Upper lobe of left lung (tissue), 6 donors: ENCODE measurements at regions not wholly inside any gene's neighbourhood (a gene's known extent, or its start where the extent isn't known, plus 50 kb on each side); places are given as distances from the start of the nearest gene placed in this dataset.
"Not testable (repeated sequence)": the region's sequence is repeated elsewhere in the genome, so short reads cannot be mapped to it uniquely, and the experiment has no call there.

Experiments
- ATAC-seq, 2 donors: fragments of 200-7000 bp; cut with Tn5 transposase; one replicate each; pipeline ENCODE4 v1.9.1; 2022; ENCODE audit warnings: mild to moderate bottlenecking in 2 of 2, moderate library complexity in 2 of 2; ENCODE audit not compliant: low FRiP score in 2 of 2
- DNase-seq, 2 donors: peaks; one replicate each; pipeline ENCODE4 v3.0.0-alpha.2; 2019 to 2020
- H3K27ac ChIP-seq, 4 donors: fragments of 200-600 bp; sonication (generic); one replicate each; pipeline ENCODE4 v1.5.1; 2016 to 2019
- H3K27me3 ChIP-seq, 4 donors: fragments of 200-600 bp; sonication (generic); one replicate each; pipeline ENCODE4 v1.5.1; 2017 to 2019
- H3K36me3 ChIP-seq, 4 donors: fragments of 200-600 bp; sonication (generic); one replicate each; pipeline ENCODE4 v1.5.1; 2016 to 2019
- H3K4me1 ChIP-seq, 4 donors: fragments of 200-600 bp; sonication (generic); one replicate each; pipeline ENCODE4 v1.5.1; 2018 to 2019
- H3K4me3 ChIP-seq, 4 donors: fragments of 200-600 bp; sonication (generic); one replicate each; pipeline ENCODE4 v1.5.1; 2017 to 2019; ENCODE audit warnings: mild to moderate bottlenecking in 2 of 4, moderate library complexity in 1 of 4
- H3K9me3 ChIP-seq, 4 donors: fragments of 200-600 bp; sonication (generic); one replicate each; pipeline ENCODE4 v1.5.1; 2018 to 2019
- EP300 ChIP-seq, 4 donors: sonication (generic); formaldehyde crosslinking; IDR thresholded peaks; one replicate each; pipeline ENCODE4 v1.5.1; 2017; ENCODE audit warnings: antibody characterized with exemption in 4 of 4, control low read depth in 2 of 4
- POLR2A ChIP-seq, 4 donors: fragments of 450-650 bp; IDR thresholded peaks; one replicate each; pipeline ENCODE4 v1.5.1; 2016 to 2017; ENCODE audit warnings: antibody characterized with exemption in 4 of 4, mild to moderate bottlenecking in 2 of 4
- POLR2AphosphoS5 ChIP-seq, 2 donors: sonication (generic); formaldehyde crosslinking; IDR thresholded peaks; one replicate each; pipeline ENCODE4 v1.5.1; 2017; ENCODE audit warnings: antibody characterized with exemption in 2 of 2
- WGBS, 2 donors: methylation state at CpG; one replicate each; pipeline ENCODE4 v1.1.5; 2017 to 2018; 5-methylcytosine and 5-hydroxymethylcytosine counted together
- TF ChIP-seq, protein P1 (sequence below), 6 experiments: fragments of 450-650 bp in 4 of 6; fragments of 200-600 bp in 2 of 6; sonication (generic) in 2 of 6; IDR thresholded peaks; one replicate each; pipeline ENCODE4 v1.5.1; 2016 to 2019; ENCODE audit warnings: antibody characterized with exemption in 6 of 6
- donor health status: DM: no; HTN: no; CAD: no; lungs with moderate emphysema.
- donor health status: DM: no; HTN: yes; CAD: no; lungs with severe emphysema.

DNA sequence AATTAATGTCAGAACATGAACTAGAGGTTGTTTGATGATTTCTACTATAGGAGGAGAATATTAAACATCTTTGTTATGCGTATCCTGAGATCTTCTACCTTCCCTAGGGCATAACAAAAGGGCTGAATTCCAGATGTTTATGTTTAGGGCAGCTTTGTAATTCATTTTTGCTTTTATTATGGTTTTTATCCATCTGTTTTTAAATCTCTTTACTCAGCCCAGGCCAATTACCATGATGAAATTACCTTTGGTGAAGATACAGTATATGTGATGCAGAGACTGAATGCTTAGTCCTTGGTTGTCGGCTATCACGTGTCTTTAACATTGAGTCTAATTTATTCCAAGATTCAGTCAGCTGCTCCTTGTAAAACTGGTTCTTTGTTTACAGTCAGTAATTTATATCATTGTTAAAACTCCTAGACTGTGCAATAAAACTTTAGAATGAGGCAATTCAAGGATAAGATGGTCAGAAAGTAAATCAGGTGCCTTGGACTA lies 176.9 kb downstream of the CTH start:
- TF ChIP-seq EP300 (IDR thresholded peaks at IDR 0.05) (no peak), POLR2A (IDR thresholded peaks at IDR 0.05) (no peak), POLR2AphosphoS5 (IDR thresholded peaks at IDR 0.05) (no peak)
- TF ChIP-seq, protein P1, sequence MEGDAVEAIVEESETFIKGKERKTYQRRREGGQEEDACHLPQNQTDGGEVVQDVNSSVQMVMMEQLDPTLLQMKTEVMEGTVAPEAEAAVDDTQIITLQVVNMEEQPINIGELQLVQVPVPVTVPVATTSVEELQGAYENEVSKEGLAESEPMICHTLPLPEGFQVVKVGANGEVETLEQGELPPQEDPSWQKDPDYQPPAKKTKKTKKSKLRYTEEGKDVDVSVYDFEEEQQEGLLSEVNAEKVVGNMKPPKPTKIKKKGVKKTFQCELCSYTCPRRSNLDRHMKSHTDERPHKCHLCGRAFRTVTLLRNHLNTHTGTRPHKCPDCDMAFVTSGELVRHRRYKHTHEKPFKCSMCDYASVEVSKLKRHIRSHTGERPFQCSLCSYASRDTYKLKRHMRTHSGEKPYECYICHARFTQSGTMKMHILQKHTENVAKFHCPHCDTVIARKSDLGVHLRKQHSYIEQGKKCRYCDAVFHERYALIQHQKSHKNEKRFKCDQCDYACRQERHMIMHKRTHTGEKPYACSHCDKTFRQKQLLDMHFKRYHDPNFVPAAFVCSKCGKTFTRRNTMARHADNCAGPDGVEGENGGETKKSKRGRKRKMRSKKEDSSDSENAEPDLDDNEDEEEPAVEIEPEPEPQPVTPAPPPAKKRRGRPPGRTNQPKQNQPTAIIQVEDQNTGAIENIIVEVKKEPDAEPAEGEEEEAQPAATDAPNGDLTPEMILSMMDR (IDR thresholded peaks at IDR 0.05) = no peak
- H3K27me3 ChIP-seq = no peaks in the 10 kb centered on the region
- no peak overlapping the region for H3K4me3 ChIP-seq
- DNase-seq (no peak), ATAC-seq (no peak)
- H3K4me1 ChIP-seq = no peaks in the 10 kb centered on the region
- WGBS, 2 donors = 75 to 87% methylated on average over 3 of the region's 3 CpGs
- H3K9me3 ChIP-seq = no peaks in the 10 kb centered on the region
- no peak overlapping the region for H3K27ac ChIP-seq
- no peaks in the 10 kb centered on the region for H3K36me3 ChIP-seq

- H3K27me3 ChIP-seq, DNase-seq, H3K27ac ChIP-seq, H3K9me3 ChIP-seq, H3K36me3 ChIP-seq, H3K4me3 ChIP-seq, H3K4me1 ChIP-seq, ATAC-seq: not testable (repeated sequence)
- 58 to 73% methylated on average over 3 of the region's 3 CpGs for WGBS, 2 donors
Observed at GRCh38 chr1:70593551-70593950, 182.5 kb downstream of the CTH start.

DNA sequence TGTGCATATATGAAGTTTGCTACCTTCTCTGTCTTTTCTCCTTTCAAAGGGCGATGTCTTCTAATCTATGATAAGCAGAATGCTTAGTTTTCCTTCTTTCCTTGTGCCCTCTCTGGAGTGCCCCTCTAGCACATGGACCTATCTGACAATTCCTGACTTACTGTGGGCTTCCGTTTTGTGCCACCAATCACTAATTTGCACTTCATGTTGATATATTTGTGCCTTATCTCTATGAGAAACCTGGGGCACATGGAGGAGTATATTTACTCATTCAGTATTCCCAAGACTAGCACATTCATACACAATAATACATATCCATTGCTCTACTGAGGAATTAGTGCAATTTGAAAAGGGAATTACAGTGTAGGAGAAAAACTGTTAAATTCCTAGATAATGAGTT lies 197.7 kb downstream of the CTH start:
- 78 to 88% methylated on average over 2 of the region's 2 CpGs for WGBS, 2 donors
- Histone ChIP-seq H3K4me3 (no peak overlapping the region), H3K36me3 (no peaks in the 10 kb centered on the region), H3K27me3 (no peaks in the 10 kb centered on the region), H3K27ac (no peak overlapping the region), H3K4me1 (no peaks in the 10 kb centered on the region), H3K9me3 (no peaks in the 10 kb centered on the region)
- ATAC-seq (no peak), DNase-seq (no peak)
- TF ChIP-seq, protein P1 (IDR thresholded peaks at IDR 0.05) = no peak
- no peak for TF ChIP-seq EP300 (IDR thresholded peaks at IDR 0.05)
- no peak for TF ChIP-seq POLR2AphosphoS5 (IDR thresholded peaks at IDR 0.05)
- TF ChIP-seq POLR2A (IDR thresholded peaks at IDR 0.05) = no peak

DNA sequence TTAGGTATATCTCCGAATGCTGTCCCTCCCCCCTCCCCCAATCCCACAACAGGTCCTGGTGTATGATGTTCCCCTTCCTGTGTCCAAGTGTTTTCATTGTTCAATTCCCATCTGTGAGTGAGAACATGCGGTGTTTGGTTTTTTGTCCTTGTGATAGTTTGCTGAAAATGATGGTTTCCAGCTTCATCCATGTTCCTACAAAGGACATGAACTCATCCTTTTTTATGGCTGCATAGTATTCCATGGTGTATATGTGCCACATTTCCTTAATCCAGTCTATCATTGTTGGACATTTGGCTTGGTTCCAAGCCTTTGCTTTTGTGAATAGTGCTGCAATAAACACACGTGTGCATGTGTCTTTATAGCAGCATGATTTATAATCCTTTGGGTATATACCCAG lies 199.1 kb downstream of the CTH start:
- H3K36me3 ChIP-seq, H3K4me1 ChIP-seq, DNase-seq, ATAC-seq, H3K27me3 ChIP-seq, H3K27ac ChIP-seq, H3K4me3 ChIP-seq, H3K9me3 ChIP-seq: not testable (repeated sequence)
- 78 to 84% methylated on average over 3 of the region's 3 CpGs for WGBS, 2 donors

- no peak for ATAC-seq
- H3K4me3 ChIP-seq = no peak overlapping the region
- no peaks in the 10 kb centered on the region for H3K9me3 ChIP-seq
- H3K27me3 ChIP-seq = no peaks in the 10 kb centered on the region
- DNase-seq = no peak
- 54 to 67% methylated on average over 3 of the region's 3 CpGs for WGBS, 2 donors
- TF ChIP-seq, protein P1 (IDR thresholded peaks at IDR 0.05) = no peak
- no peak for TF ChIP-seq EP300 (IDR thresholded peaks at IDR 0.05)
- no peak for TF ChIP-seq POLR2A (IDR thresholded peaks at IDR 0.05)
- no peak for TF ChIP-seq POLR2AphosphoS5 (IDR thresholded peaks at IDR 0.05)
- no peaks in the 10 kb centered on the region for H3K36me3 ChIP-seq
- no peak overlapping the region for H3K27ac ChIP-seq
- no peaks in the 10 kb centered on the region for H3K4me1 ChIP-seq
Observed at GRCh38 chr1:70616946-70617345, 205.9 kb downstream of the CTH start.

DNA sequence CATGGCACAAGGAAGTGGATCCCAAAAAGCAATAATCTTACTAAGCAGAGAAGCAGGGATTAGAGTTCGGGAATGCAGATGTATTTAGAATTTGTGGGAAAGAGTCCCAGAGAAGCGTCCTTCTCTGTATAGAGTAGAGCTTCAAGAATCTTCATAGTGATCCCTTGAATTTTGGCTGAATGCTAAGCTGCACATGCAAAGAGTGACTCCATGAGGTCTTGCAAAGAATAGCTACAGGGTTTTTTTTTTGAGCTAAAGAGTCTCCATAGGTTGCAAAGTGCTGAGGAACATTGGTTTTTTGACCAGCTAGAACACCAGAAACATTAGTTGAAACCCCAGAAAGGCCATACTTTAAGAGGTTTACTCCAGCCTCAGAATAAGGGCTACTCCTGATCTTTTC lies 206.7 kb downstream of the CTH start:
- Histone ChIP-seq H3K4me3 (no peak overlapping the region), H3K4me1 (no peaks in the 10 kb centered on the region), H3K27ac (no peak overlapping the region), H3K36me3 (no peaks in the 10 kb centered on the region), H3K27me3 (no peaks in the 10 kb centered on the region), H3K9me3 (no peaks in the 10 kb centered on the region)
- TF ChIP-seq POLR2AphosphoS5 (IDR thresholded peaks at IDR 0.05) (no peak), POLR2A (IDR thresholded peaks at IDR 0.05) (no peak), EP300 (IDR thresholded peaks at IDR 0.05) (no peak)
- TF ChIP-seq, protein P1 (IDR thresholded peaks at IDR 0.05) = no peak
- 72 to 86% methylated on average over 2 of the region's 2 CpGs for WGBS, 2 donors
- DNase-seq (no peak), ATAC-seq (no peak)
